ENCODE measurements at regions not wholly inside any gene's neighbourhood (a gene's known extent, or its start where the extent isn't known, plus 50 kb on each side); places are given as distances from the start of the nearest gene placed in this dataset.

DNA sequence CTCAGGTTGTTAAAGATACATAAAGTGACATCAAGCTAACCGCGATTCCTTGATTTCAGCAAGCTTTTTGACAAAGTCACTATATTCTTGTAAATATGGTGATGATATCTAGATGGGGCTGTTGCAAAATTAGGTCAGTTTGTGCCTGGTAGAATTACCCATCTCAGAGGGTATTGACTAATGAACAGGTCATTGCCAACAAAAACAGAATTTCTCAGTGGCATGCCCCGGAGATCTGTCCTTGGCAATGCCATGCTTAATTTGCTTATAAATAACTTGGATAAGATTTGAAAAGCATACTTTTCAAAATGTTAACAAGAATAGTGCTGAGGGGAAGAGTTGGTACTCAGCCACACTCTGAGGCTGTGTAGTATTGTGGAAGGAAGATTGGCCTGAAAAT, 783.3 kb upstream of the SEMA6A start (continued):
- TF ChIP-seq, protein P1, sequence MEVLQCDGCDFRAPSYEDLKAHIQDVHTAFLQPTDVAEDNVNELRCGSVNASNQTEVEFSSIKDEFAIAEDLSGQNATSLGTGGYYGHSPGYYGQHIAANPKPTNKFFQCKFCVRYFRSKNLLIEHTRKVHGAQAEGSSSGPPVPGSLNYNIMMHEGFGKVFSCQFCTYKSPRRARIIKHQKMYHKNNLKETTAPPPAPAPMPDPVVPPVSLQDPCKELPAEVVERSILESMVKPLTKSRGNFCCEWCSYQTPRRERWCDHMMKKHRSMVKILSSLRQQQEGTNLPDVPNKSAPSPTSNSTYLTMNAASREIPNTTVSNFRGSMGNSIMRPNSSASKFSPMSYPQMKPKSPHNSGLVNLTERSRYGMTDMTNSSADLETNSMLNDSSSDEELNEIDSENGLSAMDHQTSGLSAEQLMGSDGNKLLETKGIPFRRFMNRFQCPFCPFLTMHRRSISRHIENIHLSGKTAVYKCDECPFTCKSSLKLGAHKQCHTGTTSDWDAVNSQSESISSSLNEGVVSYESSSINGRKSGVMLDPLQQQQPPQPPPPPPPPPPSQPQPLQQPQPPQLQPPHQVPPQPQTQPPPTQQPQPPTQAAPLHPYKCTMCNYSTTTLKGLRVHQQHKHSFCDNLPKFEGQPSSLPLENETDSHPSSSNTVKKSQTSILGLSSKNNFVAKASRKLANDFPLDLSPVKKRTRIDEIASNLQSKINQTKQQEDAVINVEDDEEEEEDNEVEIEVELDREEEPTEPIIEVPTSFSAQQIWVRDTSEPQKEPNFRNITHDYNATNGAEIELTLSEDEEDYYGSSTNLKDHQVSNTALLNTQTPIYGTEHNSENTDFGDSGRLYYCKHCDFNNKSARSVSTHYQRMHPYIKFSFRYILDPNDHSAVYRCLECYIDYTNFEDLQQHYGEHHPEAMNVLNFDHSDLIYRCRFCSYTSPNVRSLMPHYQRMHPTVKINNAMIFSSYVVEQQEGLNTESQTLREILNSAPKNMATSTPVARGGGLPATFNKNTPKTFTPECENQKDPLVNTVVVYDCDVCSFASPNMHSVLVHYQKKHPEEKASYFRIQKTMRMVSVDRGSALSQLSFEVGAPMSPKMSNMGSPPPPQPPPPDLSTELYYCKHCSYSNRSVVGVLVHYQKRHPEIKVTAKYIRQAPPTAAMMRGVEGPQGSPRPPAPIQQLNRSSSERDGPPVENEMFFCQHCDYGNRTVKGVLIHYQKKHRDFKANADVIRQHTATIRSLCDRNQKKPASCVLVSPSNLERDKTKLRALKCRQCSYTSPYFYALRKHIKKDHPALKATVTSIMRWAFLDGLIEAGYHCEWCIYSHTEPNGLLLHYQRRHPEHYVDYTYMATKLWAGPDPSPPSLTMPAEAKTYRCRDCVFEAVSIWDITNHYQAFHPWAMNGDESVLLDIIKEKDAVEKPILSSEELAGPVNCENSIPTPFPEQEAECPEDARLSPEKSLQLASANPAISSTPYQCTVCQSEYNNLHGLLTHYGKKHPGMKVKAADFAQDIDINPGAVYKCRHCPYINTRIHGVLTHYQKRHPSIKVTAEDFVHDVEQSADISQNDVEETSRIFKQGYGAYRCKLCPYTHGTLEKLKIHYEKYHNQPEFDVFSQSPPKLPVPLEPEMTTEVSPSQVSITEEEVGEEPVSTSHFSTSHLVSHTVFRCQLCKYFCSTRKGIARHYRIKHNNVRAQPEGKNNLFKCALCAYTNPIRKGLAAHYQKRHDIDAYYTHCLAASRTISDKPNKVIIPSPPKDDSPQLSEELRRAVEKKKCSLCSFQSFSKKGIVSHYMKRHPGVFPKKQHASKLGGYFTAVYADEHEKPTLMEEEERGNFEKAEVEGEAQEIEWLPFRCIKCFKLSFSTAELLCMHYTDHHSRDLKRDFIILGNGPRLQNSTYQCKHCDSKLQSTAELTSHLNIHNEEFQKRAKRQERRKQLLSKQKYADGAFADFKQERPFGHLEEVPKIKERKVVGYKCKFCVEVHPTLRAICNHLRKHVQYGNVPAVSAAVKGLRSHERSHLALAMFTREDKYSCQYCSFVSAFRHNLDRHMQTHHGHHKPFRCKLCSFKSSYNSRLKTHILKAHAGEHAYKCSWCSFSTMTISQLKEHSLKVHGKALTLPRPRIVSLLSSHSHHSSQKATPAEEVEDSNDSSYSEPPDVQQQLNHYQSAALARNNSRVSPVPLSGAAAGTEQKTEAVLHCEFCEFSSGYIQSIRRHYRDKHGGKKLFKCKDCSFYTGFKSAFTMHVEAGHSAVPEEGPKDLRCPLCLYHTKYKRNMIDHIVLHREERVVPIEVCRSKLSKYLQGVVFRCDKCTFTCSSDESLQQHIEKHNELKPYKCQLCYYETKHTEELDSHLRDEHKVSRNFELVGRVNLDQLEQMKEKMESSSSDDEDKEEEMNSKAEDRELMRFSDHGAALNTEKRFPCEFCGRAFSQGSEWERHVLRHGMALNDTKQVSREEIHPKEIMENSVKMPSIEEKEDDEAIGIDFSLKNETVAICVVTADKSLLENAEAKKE (CRISPR knock-in tag; IDR thresholded peaks at IDR 0.05) = no peak
- TF ChIP-seq EZH2 (IDR thresholded peaks at IDR 0.05; ENCODE audit: low read depth, unreplicated experiment) = no peak
- TF ChIP-seq, protein P2, sequence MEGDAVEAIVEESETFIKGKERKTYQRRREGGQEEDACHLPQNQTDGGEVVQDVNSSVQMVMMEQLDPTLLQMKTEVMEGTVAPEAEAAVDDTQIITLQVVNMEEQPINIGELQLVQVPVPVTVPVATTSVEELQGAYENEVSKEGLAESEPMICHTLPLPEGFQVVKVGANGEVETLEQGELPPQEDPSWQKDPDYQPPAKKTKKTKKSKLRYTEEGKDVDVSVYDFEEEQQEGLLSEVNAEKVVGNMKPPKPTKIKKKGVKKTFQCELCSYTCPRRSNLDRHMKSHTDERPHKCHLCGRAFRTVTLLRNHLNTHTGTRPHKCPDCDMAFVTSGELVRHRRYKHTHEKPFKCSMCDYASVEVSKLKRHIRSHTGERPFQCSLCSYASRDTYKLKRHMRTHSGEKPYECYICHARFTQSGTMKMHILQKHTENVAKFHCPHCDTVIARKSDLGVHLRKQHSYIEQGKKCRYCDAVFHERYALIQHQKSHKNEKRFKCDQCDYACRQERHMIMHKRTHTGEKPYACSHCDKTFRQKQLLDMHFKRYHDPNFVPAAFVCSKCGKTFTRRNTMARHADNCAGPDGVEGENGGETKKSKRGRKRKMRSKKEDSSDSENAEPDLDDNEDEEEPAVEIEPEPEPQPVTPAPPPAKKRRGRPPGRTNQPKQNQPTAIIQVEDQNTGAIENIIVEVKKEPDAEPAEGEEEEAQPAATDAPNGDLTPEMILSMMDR (conservative IDR thresholded peaks at IDR 0.05; ENCODE audit: low read depth in 2 of 2) = no peak
- TF ChIP-seq, protein P3, sequence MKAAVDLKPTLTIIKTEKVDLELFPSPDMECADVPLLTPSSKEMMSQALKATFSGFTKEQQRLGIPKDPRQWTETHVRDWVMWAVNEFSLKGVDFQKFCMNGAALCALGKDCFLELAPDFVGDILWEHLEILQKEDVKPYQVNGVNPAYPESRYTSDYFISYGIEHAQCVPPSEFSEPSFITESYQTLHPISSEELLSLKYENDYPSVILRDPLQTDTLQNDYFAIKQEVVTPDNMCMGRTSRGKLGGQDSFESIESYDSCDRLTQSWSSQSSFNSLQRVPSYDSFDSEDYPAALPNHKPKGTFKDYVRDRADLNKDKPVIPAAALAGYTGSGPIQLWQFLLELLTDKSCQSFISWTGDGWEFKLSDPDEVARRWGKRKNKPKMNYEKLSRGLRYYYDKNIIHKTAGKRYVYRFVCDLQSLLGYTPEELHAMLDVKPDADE (IDR thresholded peaks at IDR 0.05) = no peak
- no peak for TF ChIP-seq STAT1 (IDR thresholded peaks at IDR 0.05; ENCODE audit: unreplicated experiment)

DNA sequence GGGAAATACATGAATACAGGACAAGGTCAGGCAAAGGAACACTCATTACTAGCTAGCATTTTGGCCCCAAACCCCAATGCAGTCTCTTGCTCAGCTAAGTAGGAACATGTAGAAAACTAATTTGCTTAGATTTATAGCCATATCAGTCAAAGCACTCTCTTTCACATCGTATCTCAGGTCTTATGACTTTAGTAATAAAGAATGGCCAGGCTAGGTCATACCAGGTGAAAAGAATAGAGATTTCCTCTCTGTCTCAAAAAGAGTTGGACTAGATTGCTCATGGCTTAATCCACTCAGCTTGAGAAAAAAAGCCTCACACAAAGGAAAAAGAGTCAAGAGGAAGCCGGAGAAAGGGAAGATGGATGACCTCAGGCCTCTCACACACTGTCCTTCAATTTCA, 772.7 kb upstream of the SEMA6A start:
- Mint-ChIP-seq H3K27me3 (ENCODE audit: insufficient read depth, low read depth, poor library complexity) (no peaks in the 10 kb centered on the region), H3K27ac (no peak overlapping the region; the same call in 1 of the 2 replicates), H3K36me3 (ENCODE audit: low read depth) (peaks cover 5% of the 10 kb centered on the region; the same call in 1 of the 3 replicates), H3K9me3 (peaks cover 2% of the 10 kb centered on the region; the same call in 1 of the 3 replicates), H3K4me1 (peaks cover 7% of the 10 kb centered on the region; the same call in 2 of the 3 replicates), H3K4me3 (no peak overlapping the region)
- Histone ChIP-seq H3K4me2 (no peak overlapping the region), H3K9me2 (ENCODE audit: insufficient read depth) (no peaks in the 10 kb centered on the region), H3K27ac (ENCODE audit: low read depth) (no peak overlapping the region), H4K20me1 (replicated peaks; ENCODE audit: insufficient read depth) (no peaks in the 10 kb centered on the region), H2AFZ (peak overlapping the region; percentile 57), H3F3A (replicated peaks; ENCODE audit: low read depth) (no peaks in the 10 kb centered on the region), H3K4me1 (ENCODE audit: insufficient read depth) (no peaks in the 10 kb centered on the region), H3K27me3 (ENCODE audit: insufficient read depth) (no peaks in the 10 kb centered on the region), H3K79me2 (replicated peaks; ENCODE audit: insufficient read depth) (no peaks in the 10 kb centered on the region), H3K4me3 (no peak overlapping the region), H3K36me3 (ENCODE audit: insufficient read depth) (no peaks in the 10 kb centered on the region)
- DNase-seq (ENCODE audit: low spot score) (no peak), ATAC-seq (no peak)
- TF ChIP-seq STAT1 (IDR thresholded peaks at IDR 0.05; ENCODE audit: unreplicated experiment) (no peak), NANOG (IDR thresholded peaks at IDR 0.05; ENCODE audit: borderline replicate concordance) (no peak), EZH2phosphoT487 (IDR thresholded peaks at IDR 0.05; ENCODE audit: unreplicated experiment) (no peak), CREB1 (CRISPR knock-in tag; IDR thresholded peaks at IDR 0.05; ENCODE audit: low read depth) (no peak), POLR2AphosphoS5 (IDR thresholded peaks at IDR 0.05; ENCODE audit: low read depth) (no peak)
- TF ChIP-seq, protein P4, sequence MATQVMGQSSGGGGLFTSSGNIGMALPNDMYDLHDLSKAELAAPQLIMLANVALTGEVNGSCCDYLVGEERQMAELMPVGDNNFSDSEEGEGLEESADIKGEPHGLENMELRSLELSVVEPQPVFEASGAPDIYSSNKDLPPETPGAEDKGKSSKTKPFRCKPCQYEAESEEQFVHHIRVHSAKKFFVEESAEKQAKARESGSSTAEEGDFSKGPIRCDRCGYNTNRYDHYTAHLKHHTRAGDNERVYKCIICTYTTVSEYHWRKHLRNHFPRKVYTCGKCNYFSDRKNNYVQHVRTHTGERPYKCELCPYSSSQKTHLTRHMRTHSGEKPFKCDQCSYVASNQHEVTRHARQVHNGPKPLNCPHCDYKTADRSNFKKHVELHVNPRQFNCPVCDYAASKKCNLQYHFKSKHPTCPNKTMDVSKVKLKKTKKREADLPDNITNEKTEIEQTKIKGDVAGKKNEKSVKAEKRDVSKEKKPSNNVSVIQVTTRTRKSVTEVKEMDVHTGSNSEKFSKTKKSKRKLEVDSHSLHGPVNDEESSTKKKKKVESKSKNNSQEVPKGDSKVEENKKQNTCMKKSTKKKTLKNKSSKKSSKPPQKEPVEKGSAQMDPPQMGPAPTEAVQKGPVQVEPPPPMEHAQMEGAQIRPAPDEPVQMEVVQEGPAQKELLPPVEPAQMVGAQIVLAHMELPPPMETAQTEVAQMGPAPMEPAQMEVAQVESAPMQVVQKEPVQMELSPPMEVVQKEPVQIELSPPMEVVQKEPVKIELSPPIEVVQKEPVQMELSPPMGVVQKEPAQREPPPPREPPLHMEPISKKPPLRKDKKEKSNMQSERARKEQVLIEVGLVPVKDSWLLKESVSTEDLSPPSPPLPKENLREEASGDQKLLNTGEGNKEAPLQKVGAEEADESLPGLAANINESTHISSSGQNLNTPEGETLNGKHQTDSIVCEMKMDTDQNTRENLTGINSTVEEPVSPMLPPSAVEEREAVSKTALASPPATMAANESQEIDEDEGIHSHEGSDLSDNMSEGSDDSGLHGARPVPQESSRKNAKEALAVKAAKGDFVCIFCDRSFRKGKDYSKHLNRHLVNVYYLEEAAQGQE (IDR thresholded peaks at IDR 0.05; ENCODE audit: unreplicated experiment) = no peak

Data from GM23338 (cell line).